ENCODE measurements at regions not wholly inside any gene's neighbourhood (a gene's known extent, or its start where the extent isn't known, plus 50 kb on each side); places are given as distances from the start of the nearest gene placed in this dataset.

DNA sequence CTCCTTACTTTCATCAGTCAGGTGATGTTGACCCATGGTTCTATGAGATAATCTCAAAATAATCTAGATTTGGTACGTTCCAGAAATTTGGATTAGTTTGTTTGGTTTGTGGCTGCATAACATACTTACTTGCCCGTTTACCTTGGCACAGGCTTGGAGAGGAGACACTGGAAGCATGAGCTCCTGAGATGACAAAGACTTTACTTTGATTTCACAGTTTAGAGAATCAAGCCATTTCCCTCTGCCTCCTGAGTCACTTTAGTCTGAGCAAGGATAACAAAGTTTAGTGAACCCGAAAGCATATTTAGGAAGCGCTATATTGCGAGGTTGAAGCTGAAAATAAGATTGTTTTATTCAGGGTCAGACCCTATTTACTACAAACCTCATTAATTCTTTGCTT lies 643.4 kb downstream of the QKI start:
- TF ChIP-seq SIN3A (IDR thresholded peaks at IDR 0.05; ENCODE audit: borderline replicate concordance, insufficient read depth, low read length): no peak

DNA sequence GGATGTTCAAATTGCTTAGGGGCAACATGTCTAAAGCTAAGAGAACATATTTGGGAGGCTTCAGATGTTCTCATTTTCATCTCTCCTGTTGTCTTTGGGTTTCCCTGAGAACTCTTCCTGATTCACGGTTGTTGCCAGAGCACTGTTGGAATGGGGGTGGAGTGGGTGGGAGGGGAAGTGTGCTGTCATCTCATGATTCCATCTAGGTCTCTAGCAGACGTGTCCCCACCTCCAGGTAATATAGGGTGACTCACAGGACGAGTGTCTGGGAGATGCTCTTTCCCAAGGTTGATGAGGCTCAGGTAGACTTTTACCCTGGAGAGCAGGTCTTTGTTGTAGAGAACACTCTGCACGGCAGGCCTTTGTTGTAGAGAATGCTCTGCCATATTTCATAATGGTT lies 636.9 kb downstream of the QKI start:
- TF ChIP-seq FOXP2 (optimal IDR thresholded peaks at IDR 0.05; ENCODE audit: borderline replicate concordance, extremely low read depth, extremely low read length, insufficient read depth) (no peak), TAF1 (IDR thresholded peaks at IDR 0.05; ENCODE audit: borderline replicate concordance, insufficient read depth, low read length) (no peak), SIN3A (IDR thresholded peaks at IDR 0.05; ENCODE audit: borderline replicate concordance, insufficient read depth, low read length) (no peak), POLR2AphosphoS5 (IDR thresholded peaks at IDR 0.05; ENCODE audit: low read depth, low read length) (no peak)
- TF ChIP-seq, protein P1, sequence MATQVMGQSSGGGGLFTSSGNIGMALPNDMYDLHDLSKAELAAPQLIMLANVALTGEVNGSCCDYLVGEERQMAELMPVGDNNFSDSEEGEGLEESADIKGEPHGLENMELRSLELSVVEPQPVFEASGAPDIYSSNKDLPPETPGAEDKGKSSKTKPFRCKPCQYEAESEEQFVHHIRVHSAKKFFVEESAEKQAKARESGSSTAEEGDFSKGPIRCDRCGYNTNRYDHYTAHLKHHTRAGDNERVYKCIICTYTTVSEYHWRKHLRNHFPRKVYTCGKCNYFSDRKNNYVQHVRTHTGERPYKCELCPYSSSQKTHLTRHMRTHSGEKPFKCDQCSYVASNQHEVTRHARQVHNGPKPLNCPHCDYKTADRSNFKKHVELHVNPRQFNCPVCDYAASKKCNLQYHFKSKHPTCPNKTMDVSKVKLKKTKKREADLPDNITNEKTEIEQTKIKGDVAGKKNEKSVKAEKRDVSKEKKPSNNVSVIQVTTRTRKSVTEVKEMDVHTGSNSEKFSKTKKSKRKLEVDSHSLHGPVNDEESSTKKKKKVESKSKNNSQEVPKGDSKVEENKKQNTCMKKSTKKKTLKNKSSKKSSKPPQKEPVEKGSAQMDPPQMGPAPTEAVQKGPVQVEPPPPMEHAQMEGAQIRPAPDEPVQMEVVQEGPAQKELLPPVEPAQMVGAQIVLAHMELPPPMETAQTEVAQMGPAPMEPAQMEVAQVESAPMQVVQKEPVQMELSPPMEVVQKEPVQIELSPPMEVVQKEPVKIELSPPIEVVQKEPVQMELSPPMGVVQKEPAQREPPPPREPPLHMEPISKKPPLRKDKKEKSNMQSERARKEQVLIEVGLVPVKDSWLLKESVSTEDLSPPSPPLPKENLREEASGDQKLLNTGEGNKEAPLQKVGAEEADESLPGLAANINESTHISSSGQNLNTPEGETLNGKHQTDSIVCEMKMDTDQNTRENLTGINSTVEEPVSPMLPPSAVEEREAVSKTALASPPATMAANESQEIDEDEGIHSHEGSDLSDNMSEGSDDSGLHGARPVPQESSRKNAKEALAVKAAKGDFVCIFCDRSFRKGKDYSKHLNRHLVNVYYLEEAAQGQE (IDR thresholded peaks at IDR 0.05; ENCODE audit: insufficient read depth in 1 of 2, low read depth in 2 of 2, low read length in 2 of 2): no peak

DNA sequence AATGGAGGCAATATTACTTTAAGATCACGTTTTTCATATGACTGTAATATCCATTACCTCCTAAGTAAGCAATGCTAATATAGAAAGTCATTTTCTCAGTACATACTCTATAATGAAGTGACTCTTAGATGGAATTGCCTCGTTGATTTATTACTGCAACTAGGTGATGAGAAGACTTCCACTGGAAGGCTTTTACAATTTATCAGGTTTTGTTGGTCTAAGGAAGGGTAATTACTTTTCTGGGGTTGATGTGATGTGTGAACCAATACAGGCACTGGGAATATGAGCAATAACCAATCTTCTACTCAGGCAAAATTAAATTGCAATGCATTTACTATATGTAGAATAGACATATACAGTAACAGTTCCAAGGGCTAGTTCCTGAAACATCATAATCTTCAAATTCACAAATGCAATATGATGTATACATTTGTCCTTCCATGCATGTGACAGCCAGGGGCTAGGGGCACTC lies 635.0 kb downstream of the QKI start:
- TF ChIP-seq SIN3A (IDR thresholded peaks at IDR 0.05; ENCODE audit: borderline replicate concordance, insufficient read depth, low read length): no peak
- no peak for TF ChIP-seq FOXP2 (optimal IDR thresholded peaks at IDR 0.05; ENCODE audit: borderline replicate concordance, extremely low read depth, extremely low read length, insufficient read depth)
- TF ChIP-seq, protein P1 (IDR thresholded peaks at IDR 0.05; ENCODE audit: insufficient read depth in 1 of 2, low read depth in 2 of 2, low read length in 2 of 2): no peak
- no peak for TF ChIP-seq TAF1 (IDR thresholded peaks at IDR 0.05; ENCODE audit: borderline replicate concordance, insufficient read depth, low read length)
- TF ChIP-seq POLR2AphosphoS5 (IDR thresholded peaks at IDR 0.05; ENCODE audit: low read depth, low read length): no peak

DNA sequence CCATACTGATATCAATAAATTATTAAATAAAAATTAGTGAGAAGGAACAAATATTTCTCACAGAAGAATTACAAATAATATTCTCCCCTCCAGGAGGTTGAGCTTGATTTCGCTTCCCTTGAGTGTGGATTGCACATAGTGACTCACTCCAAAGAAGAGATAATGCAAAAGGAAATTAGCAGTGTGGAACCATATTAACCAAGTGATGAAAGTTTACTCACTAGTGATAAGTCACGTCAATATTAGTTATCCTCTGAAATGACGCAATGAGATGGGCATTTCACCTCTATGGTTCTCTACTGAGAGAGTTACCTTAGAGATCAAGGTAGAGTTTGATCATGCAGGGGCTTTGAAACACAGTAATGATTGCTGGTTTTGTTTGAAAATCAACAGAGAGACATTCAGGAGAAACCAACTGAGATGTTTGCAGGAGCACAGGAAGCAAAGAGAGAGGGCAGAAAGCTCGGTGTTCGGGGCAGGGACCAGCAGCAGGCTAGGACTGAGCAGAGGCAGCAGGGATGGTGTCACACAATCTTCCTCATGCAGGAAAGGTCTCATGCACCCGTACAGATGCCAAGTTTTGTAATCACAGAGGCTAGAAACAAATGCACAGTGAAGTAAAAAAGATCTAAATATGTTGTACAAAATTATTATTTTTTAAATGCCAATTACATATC lies 634.5 kb downstream of the QKI start:
- TF ChIP-seq, protein P1 (IDR thresholded peaks at IDR 0.05; ENCODE audit: insufficient read depth in 1 of 2, low read depth in 2 of 2, low read length in 2 of 2): no peak
- no peak for TF ChIP-seq FOXP2 (optimal IDR thresholded peaks at IDR 0.05; ENCODE audit: borderline replicate concordance, extremely low read depth, extremely low read length, insufficient read depth)
- TF ChIP-seq TAF1 (IDR thresholded peaks at IDR 0.05; ENCODE audit: borderline replicate concordance, insufficient read depth, low read length): no peak
- no peak for TF ChIP-seq SIN3A (IDR thresholded peaks at IDR 0.05; ENCODE audit: borderline replicate concordance, insufficient read depth, low read length)
- TF ChIP-seq POLR2AphosphoS5 (IDR thresholded peaks at IDR 0.05; ENCODE audit: low read depth, low read length): no peak

DNA sequence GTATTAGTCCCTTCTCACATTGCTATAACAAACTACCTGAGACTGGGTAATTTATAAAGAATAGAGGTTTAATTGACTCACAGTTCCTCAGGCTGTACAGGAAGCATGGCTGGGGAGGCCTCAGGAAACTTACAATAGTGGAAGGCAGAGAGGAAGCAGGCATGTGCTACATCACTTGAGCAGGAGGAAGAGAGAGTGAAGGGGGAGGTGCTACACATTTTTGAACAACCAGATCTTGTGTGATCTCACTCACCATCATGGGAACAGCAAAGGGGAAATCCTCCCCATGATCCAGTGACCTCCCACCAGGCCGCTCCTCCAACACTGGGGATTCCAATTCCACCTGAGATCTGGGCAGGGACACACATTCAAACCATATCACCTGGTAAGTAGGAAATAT lies 630.6 kb downstream of the QKI start:
- no peak for TF ChIP-seq POLR2AphosphoS5 (IDR thresholded peaks at IDR 0.05; ENCODE audit: low read depth, low read length)
- TF ChIP-seq FOXP2 (optimal IDR thresholded peaks at IDR 0.05; ENCODE audit: borderline replicate concordance, extremely low read depth, extremely low read length, insufficient read depth): no peak
- TF ChIP-seq, protein P1 (IDR thresholded peaks at IDR 0.05; ENCODE audit: insufficient read depth in 1 of 2, low read depth in 2 of 2, low read length in 2 of 2): no peak
- no peak for TF ChIP-seq TAF1 (IDR thresholded peaks at IDR 0.05; ENCODE audit: borderline replicate concordance, insufficient read depth, low read length)
- no peak for TF ChIP-seq SIN3A (IDR thresholded peaks at IDR 0.05; ENCODE audit: borderline replicate concordance, insufficient read depth, low read length)
